ENCODE measurements at regions not wholly inside any gene's neighbourhood (a gene's known extent, or its start where the extent isn't known, plus 50 kb on each side); places are given as distances from the start of the nearest gene placed in this dataset.
"Not testable (repeated sequence)": the region's sequence is repeated elsewhere in the genome, so short reads cannot be mapped to it uniquely, and the experiment has no call there.

- H3K4me3 ChIP-seq (ENCODE audit: low read length) = no peak overlapping the region
- DNase-seq (ENCODE audit: low read depth, low spot score) = no peak
- H3K27me3 ChIP-seq (ENCODE audit: control insufficient read depth, insufficient read depth, low read length) = no peaks in the 10 kb centered on the region
- H3K36me3 ChIP-seq (ENCODE audit: control insufficient read depth, insufficient read depth, low read length) = no peaks in the 10 kb centered on the region
- H3K9me3 ChIP-seq (ENCODE audit: control insufficient read depth, insufficient read depth, low read length) = no peaks in the 10 kb centered on the region
- no CpG with 5 or more reads among the region's 18 CpGs for WGBS (ENCODE audit: insufficient coverage, insufficient read length)
- no peaks in the 10 kb centered on the region for H3K4me1 ChIP-seq (ENCODE audit: control insufficient read depth, insufficient read depth, low read length)
- no peak overlapping the region for H3K27ac ChIP-seq (ENCODE audit: low read length)
Measured at GRCh38 chr13:63838366-63839110, 2422.9 kb upstream of the PCDH20 start.

GRCh38 chr13:63837701-63838100 is 2422.1 kb upstream of the PCDH20 start:
- not testable (repeated sequence) for H3K27me3 ChIP-seq (ENCODE audit: control insufficient read depth, insufficient read depth, low read length); H3K4me1 ChIP-seq (ENCODE audit: control insufficient read depth, insufficient read depth, low read length); H3K4me3 ChIP-seq (ENCODE audit: low read length); DNase-seq (ENCODE audit: low read depth, low spot score); H3K27ac ChIP-seq (ENCODE audit: low read length); H3K36me3 ChIP-seq (ENCODE audit: control insufficient read depth, insufficient read depth, low read length); H3K9me3 ChIP-seq (ENCODE audit: control insufficient read depth, insufficient read depth, low read length)
- WGBS (ENCODE audit: insufficient coverage, insufficient read length) = no CpG with 5 or more reads among the region's 21 CpGs

- not testable (repeated sequence) for H3K4me1 ChIP-seq (ENCODE audit: control insufficient read depth, insufficient read depth, low read length); H3K27ac ChIP-seq (ENCODE audit: low read length); H3K27me3 ChIP-seq (ENCODE audit: control insufficient read depth, insufficient read depth, low read length); DNase-seq (ENCODE audit: low read depth, low spot score); H3K4me3 ChIP-seq (ENCODE audit: low read length); H3K36me3 ChIP-seq (ENCODE audit: control insufficient read depth, insufficient read depth, low read length); H3K9me3 ChIP-seq (ENCODE audit: control insufficient read depth, insufficient read depth, low read length)
- WGBS (ENCODE audit: insufficient coverage, insufficient read length) = no CpG with 5 or more reads among the region's 2 CpGs
Measured at GRCh38 chr13:63829609-63830008, 2414.0 kb upstream of the PCDH20 start.

GRCh38 chr13:63821785-63822184 is 2406.1 kb upstream of the PCDH20 start:
- WGBS (ENCODE audit: insufficient coverage, insufficient read length) = no CpG with 5 or more reads among the region's 5 CpGs
- H3K27ac ChIP-seq (ENCODE audit: low read length); H3K4me1 ChIP-seq (ENCODE audit: control insufficient read depth, insufficient read depth, low read length); H3K36me3 ChIP-seq (ENCODE audit: control insufficient read depth, insufficient read depth, low read length); H3K27me3 ChIP-seq (ENCODE audit: control insufficient read depth, insufficient read depth, low read length); H3K4me3 ChIP-seq (ENCODE audit: low read length); DNase-seq (ENCODE audit: low read depth, low spot score); H3K9me3 ChIP-seq (ENCODE audit: control insufficient read depth, insufficient read depth, low read length): not testable (repeated sequence)

GRCh38 chr13:63811428-63812004 is 2395.9 kb upstream of the PCDH20 start:
- H3K36me3 ChIP-seq (ENCODE audit: control insufficient read depth, insufficient read depth, low read length); H3K27ac ChIP-seq (ENCODE audit: low read length); H3K27me3 ChIP-seq (ENCODE audit: control insufficient read depth, insufficient read depth, low read length); H3K4me1 ChIP-seq (ENCODE audit: control insufficient read depth, insufficient read depth, low read length); DNase-seq (ENCODE audit: low read depth, low spot score); H3K4me3 ChIP-seq (ENCODE audit: low read length); H3K9me3 ChIP-seq (ENCODE audit: control insufficient read depth, insufficient read depth, low read length): not testable (repeated sequence)
- WGBS (ENCODE audit: insufficient coverage, insufficient read length) = no CpG with 5 or more reads among the region's 41 CpGs

GRCh38 chr13:63791134-63791533 is 2375.5 kb upstream of the PCDH20 start:
- H3K36me3 ChIP-seq (ENCODE audit: control insufficient read depth, insufficient read depth, low read length); H3K27ac ChIP-seq (ENCODE audit: low read length); H3K4me3 ChIP-seq (ENCODE audit: low read length); H3K9me3 ChIP-seq (ENCODE audit: control insufficient read depth, insufficient read depth, low read length); DNase-seq (ENCODE audit: low read depth, low spot score); H3K27me3 ChIP-seq (ENCODE audit: control insufficient read depth, insufficient read depth, low read length); H3K4me1 ChIP-seq (ENCODE audit: control insufficient read depth, insufficient read depth, low read length): not testable (repeated sequence)
- WGBS (ENCODE audit: insufficient coverage, insufficient read length) = no CpG with 5 or more reads among the region's 2 CpGs

- Histone ChIP-seq H3K4me3 (ENCODE audit: low read length) (no peak overlapping the region), H3K9me3 (ENCODE audit: control insufficient read depth, insufficient read depth, low read length) (no peaks in the 10 kb centered on the region), H3K27me3 (ENCODE audit: control insufficient read depth, insufficient read depth, low read length) (no peaks in the 10 kb centered on the region), H3K36me3 (ENCODE audit: control insufficient read depth, insufficient read depth, low read length) (no peaks in the 10 kb centered on the region), H3K27ac (ENCODE audit: low read length) (no peak overlapping the region), H3K4me1 (ENCODE audit: control insufficient read depth, insufficient read depth, low read length) (no peaks in the 10 kb centered on the region)
- no peak for DNase-seq (ENCODE audit: low read depth, low spot score)
- WGBS (ENCODE audit: insufficient coverage, insufficient read length) = no CpG with 5 or more reads among the region's 2 CpGs
Measured at GRCh38 chr13:63774133-63774532, 2358.5 kb upstream of the PCDH20 start.

- DNase-seq (ENCODE audit: low read depth, low spot score) = no peak
- H3K9me3 ChIP-seq (ENCODE audit: control insufficient read depth, insufficient read depth, low read length) = no peaks in the 10 kb centered on the region
- H3K27me3 ChIP-seq (ENCODE audit: control insufficient read depth, insufficient read depth, low read length) = no peaks in the 10 kb centered on the region
- H3K36me3 ChIP-seq (ENCODE audit: control insufficient read depth, insufficient read depth, low read length) = no peaks in the 10 kb centered on the region
- H3K27ac ChIP-seq (ENCODE audit: low read length) = no peak overlapping the region
- H3K4me3 ChIP-seq (ENCODE audit: low read length) = no peak overlapping the region
- 100% methylated on average over 2 of the region's 3 CpGs for WGBS (ENCODE audit: insufficient coverage, insufficient read length)
- H3K4me1 ChIP-seq (ENCODE audit: control insufficient read depth, insufficient read depth, low read length) = no peaks in the 10 kb centered on the region
Measured at GRCh38 chr13:63773476-63773875, 2357.8 kb upstream of the PCDH20 start.

GRCh38 chr13:63757683-63758082 is 2342.0 kb upstream of the PCDH20 start:
- H3K27me3 ChIP-seq (ENCODE audit: control insufficient read depth, insufficient read depth, low read length); H3K4me1 ChIP-seq (ENCODE audit: control insufficient read depth, insufficient read depth, low read length); H3K9me3 ChIP-seq (ENCODE audit: control insufficient read depth, insufficient read depth, low read length); H3K36me3 ChIP-seq (ENCODE audit: control insufficient read depth, insufficient read depth, low read length); H3K4me3 ChIP-seq (ENCODE audit: low read length); H3K27ac ChIP-seq (ENCODE audit: low read length); DNase-seq (ENCODE audit: low read depth, low spot score): not testable (repeated sequence)
- no CpG with 5 or more reads among the region's 5 CpGs for WGBS (ENCODE audit: insufficient coverage, insufficient read length)

- not testable (repeated sequence) for H3K4me1 ChIP-seq (ENCODE audit: control insufficient read depth, insufficient read depth, low read length); H3K36me3 ChIP-seq (ENCODE audit: control insufficient read depth, insufficient read depth, low read length); H3K9me3 ChIP-seq (ENCODE audit: control insufficient read depth, insufficient read depth, low read length); H3K27ac ChIP-seq (ENCODE audit: low read length); DNase-seq (ENCODE audit: low read depth, low spot score); H3K4me3 ChIP-seq (ENCODE audit: low read length); H3K27me3 ChIP-seq (ENCODE audit: control insufficient read depth, insufficient read depth, low read length)
- WGBS (ENCODE audit: insufficient coverage, insufficient read length) = no CpG with 5 or more reads among the region's 2 CpGs
Measured at GRCh38 chr13:63749857-63750256, 2334.2 kb upstream of the PCDH20 start.

- not testable (repeated sequence) for H3K4me1 ChIP-seq (ENCODE audit: control insufficient read depth, insufficient read depth, low read length); H3K9me3 ChIP-seq (ENCODE audit: control insufficient read depth, insufficient read depth, low read length); DNase-seq (ENCODE audit: low read depth, low spot score); H3K36me3 ChIP-seq (ENCODE audit: control insufficient read depth, insufficient read depth, low read length); H3K4me3 ChIP-seq (ENCODE audit: low read length); H3K27me3 ChIP-seq (ENCODE audit: control insufficient read depth, insufficient read depth, low read length); H3K27ac ChIP-seq (ENCODE audit: low read length)
- WGBS (ENCODE audit: insufficient coverage, insufficient read length) = no CpG with 5 or more reads among the region's 19 CpGs
Measured at GRCh38 chr13:63741814-63742101, 2326.1 kb upstream of the PCDH20 start.

All from iPS DF 6.9 (cell line).